Right atrium auricular region (tissue), 2 donors: ENCODE measurements at regions not wholly inside any gene's neighbourhood (a gene's known extent, or its start where the extent isn't known, plus 50 kb on each side); places are given as distances from the start of the nearest gene placed in this dataset.
"Not testable (repeated sequence)": the region's sequence is repeated elsewhere in the genome, so short reads cannot be mapped to it uniquely, and the experiment has no call there.

Experiments
- DNase-seq: peaks from one replicate; pipeline ENCODE4 v3.0.0-alpha.2; 2019; ENCODE audit warnings: low spot score
- H3K27ac ChIP-seq, 2 donors: fragments of 200-600 bp; sonication (generic); 1 replicate in 1 of 2; 2 replicates in 1 of 2; pipeline ENCODE4 v1.5.1; 2016 to 2019
- H3K27me3 ChIP-seq, 2 donors: fragments of 200-600 bp; sonication (generic); one replicate each; pipeline versions ENCODE4 v1.5.1 to v1.6.0; 2017 to 2019
- H3K36me3 ChIP-seq: fragments of 200-600 bp; sonication (generic); one replicate; pipeline ENCODE4 v1.5.1; 2016
- H3K4me1 ChIP-seq, 2 donors: fragments of 200-600 bp; sonication (generic); one replicate each; pipeline versions ENCODE4 v1.5.1 to v1.6.0; 2017 to 2019
- H3K4me3 ChIP-seq, 2 donors: fragments of 200-600 bp; sonication (generic); 1 replicate in 1 of 2; 2 replicates in 1 of 2; pipeline ENCODE4 v1.5.1; 2017 to 2019; ENCODE audit warnings: mild to moderate bottlenecking in 1 of 2, moderate library complexity in 1 of 2
- H3K9me3 ChIP-seq, 2 donors: fragments of 200-600 bp; sonication (generic); one replicate each; pipeline ENCODE4 v1.5.1; 2019
- CTCF ChIP-seq, 2 donors: fragments of 200-600 bp; sonication (generic); IDR thresholded peaks; one replicate each; pipeline ENCODE4 v1.5.1; 2019; ENCODE audit warnings: antibody characterized with exemption in 2 of 2

- Histone ChIP-seq H3K9me3 (peaks cover 0 to 8% of the 10 kb centered on the region in 2 donors), H3K27ac (no peak overlapping the region), H3K36me3 (no peaks in the 10 kb centered on the region), H3K27me3 (no peaks in the 10 kb centered on the region), H3K4me3 (no peak overlapping the region), H3K4me1 (no peaks in the 10 kb centered on the region)
- DNase-seq, result no peak
- TF ChIP-seq CTCF (IDR thresholded peaks at IDR 0.05), result no peak
Measured at GRCh38 chr14:84098261-84098660, 1431.7 kb upstream of the FLRT2 start.

GRCh38 chr14:84099560-84099959, 1430.4 kb upstream of the FLRT2 start:
- not testable (repeated sequence) for H3K27me3 ChIP-seq, H3K4me3 ChIP-seq, H3K4me1 ChIP-seq, DNase-seq, H3K36me3 ChIP-seq, H3K9me3 ChIP-seq, H3K27ac ChIP-seq

- no peak overlapping the region for H3K27ac ChIP-seq
- no peaks in the 10 kb centered on the region for H3K27me3 ChIP-seq
- H3K4me1 ChIP-seq, result no peaks in the 10 kb centered on the region
- no peak for TF ChIP-seq CTCF (IDR thresholded peaks at IDR 0.05)
- no peaks in the 10 kb centered on the region for H3K36me3 ChIP-seq
- DNase-seq, result no peak
- H3K9me3 ChIP-seq, result no peaks in the 10 kb centered on the region
- H3K4me3 ChIP-seq, result no peak overlapping the region
Measured at GRCh38 chr14:84107835-84108343, 1422.1 kb upstream of the FLRT2 start.

- Histone ChIP-seq H3K36me3 (no peaks in the 10 kb centered on the region), H3K4me1 (no peaks in the 10 kb centered on the region), H3K27me3 (no peaks in the 10 kb centered on the region), H3K27ac (no peak overlapping the region), H3K4me3 (no peak overlapping the region), H3K9me3 (no peaks in the 10 kb centered on the region)
- TF ChIP-seq CTCF (IDR thresholded peaks at IDR 0.05), result no peak
- DNase-seq, result no peak
Measured at GRCh38 chr14:84108746-84109457, 1421.0 kb upstream of the FLRT2 start.

- Histone ChIP-seq H3K36me3 (no peaks in the 10 kb centered on the region), H3K27ac (no peak overlapping the region), H3K4me3 (no peak overlapping the region), H3K4me1 (no peaks in the 10 kb centered on the region), H3K9me3 (no peaks in the 10 kb centered on the region), H3K27me3 (no peaks in the 10 kb centered on the region)
- no peak for TF ChIP-seq CTCF (IDR thresholded peaks at IDR 0.05)
- no peak for DNase-seq
Measured at GRCh38 chr14:84112589-84112988, 1417.4 kb upstream of the FLRT2 start.

- H3K27me3 ChIP-seq, result no peaks in the 10 kb centered on the region
- H3K4me3 ChIP-seq, result no peak overlapping the region
- no peaks in the 10 kb centered on the region for H3K36me3 ChIP-seq
- no peaks in the 10 kb centered on the region for H3K4me1 ChIP-seq
- no peak overlapping the region for H3K27ac ChIP-seq
- no peaks in the 10 kb centered on the region for H3K9me3 ChIP-seq
- DNase-seq, result no peak
- TF ChIP-seq CTCF (IDR thresholded peaks at IDR 0.05), result no peak
Measured at GRCh38 chr14:84125676-84126075, 1404.3 kb upstream of the FLRT2 start.
